Loucy (cell line): ENCODE measurements at regions not wholly inside any gene's neighbourhood (a gene's known extent, or its start where the extent isn't known, plus 50 kb on each side); places are given as distances from the start of the nearest gene placed in this dataset.

Source experiments
- H2AFZ ChIP-seq: fragments of 200-600 bp; sonication (generic); 2 replicates; pipeline ENCODE4 v1.6.0; 2016; ENCODE audit warnings: antibody characterized with exemption, mild to moderate bottlenecking, low read length, moderate library complexity
- H3F3A ChIP-seq: fragments of 200-600 bp; 2 replicates; pipeline ENCODE4 v1.6.0; 2016; ENCODE audit warnings: antibody characterized with exemption, low read depth, mild to moderate bottlenecking
- H3K27me3 ChIP-seq: fragments of 200-600 bp; sonication (generic); 2 replicates; pipeline ENCODE4 v1.6.1; 2014; ENCODE audit warnings: low read length, mild to moderate bottlenecking; ENCODE audit not compliant: insufficient read depth, poor library complexity, severe bottlenecking
- H3K36me3 ChIP-seq: fragments of 200-600 bp; sonication (generic); 2 replicates; pipeline ENCODE4 v1.6.1; 2016; ENCODE audit warnings: low read length; ENCODE audit not compliant: insufficient read depth
- H3K4me1 ChIP-seq: fragments of 200-600 bp; sonication (generic); 2 replicates; pipeline ENCODE4 v1.5.1; 2014; ENCODE audit warnings: low read length, mild to moderate bottlenecking; ENCODE audit not compliant: insufficient read depth, poor library complexity, severe bottlenecking
- H3K4me2 ChIP-seq: fragments of 200-600 bp; sonication (generic); 2 replicates; pipeline ENCODE4 v1.6.0; 2014; ENCODE audit warnings: antibody characterized with exemption, low read length, low read depth, mild to moderate bottlenecking; ENCODE audit not compliant: poor library complexity, severe bottlenecking
- H3K4me3 ChIP-seq: fragments of 200-600 bp; sonication (generic); 2 replicates; pipeline ENCODE4 v1.5.1; 2014; ENCODE audit warnings: low read length, mild to moderate bottlenecking, mixed read lengths; ENCODE audit not compliant: poor library complexity, severe bottlenecking
- H3K79me2 ChIP-seq: fragments of 200-600 bp; sonication (generic); 2 replicates; pipeline ENCODE4 v1.6.1; 2014; ENCODE audit warnings: low read length; ENCODE audit not compliant: insufficient read depth
- H3K9ac ChIP-seq: fragments of 200-600 bp; sonication (generic); 2 replicates; pipeline ENCODE4 v1.6.0; 2014; ENCODE audit warnings: mild to moderate bottlenecking, low read depth, low read length, moderate library complexity; ENCODE audit not compliant: poor library complexity, severe bottlenecking
- H3K9me2 ChIP-seq: fragments of 200-600 bp; sonication (generic); replicated peaks from 2 replicates; pipeline ENCODE4 v1.6.1; 2016; ENCODE audit warnings: low read depth, low read length, mixed read lengths
- H3K9me3 ChIP-seq: fragments of 200-600 bp; sonication (generic); 2 replicates; pipeline ENCODE4 v1.6.1; 2014; ENCODE audit warnings: mild to moderate bottlenecking, antibody characterized with exemption, low read length, low read depth; ENCODE audit not compliant: insufficient read depth
- H4K20me1 ChIP-seq: fragments of 200-600 bp; sonication (generic); 2 replicates; pipeline ENCODE4 v1.6.0; 2014; ENCODE audit warnings: antibody characterized with exemption, low read length, mild to moderate bottlenecking; ENCODE audit not compliant: insufficient read depth, poor library complexity, severe bottlenecking
- CTCF ChIP-seq: fragments of 200-600 bp; sonication (generic); conservative IDR thresholded peaks from 2 replicates; pipeline ENCODE4 v1.5.1; 2014; ENCODE audit warnings: mild to moderate bottlenecking, antibody characterized with exemption, low read length
- EZH2phosphoT487 ChIP-seq: fragments of 200-600 bp; IDR thresholded peaks from 2 replicates; pipeline ENCODE4 v1.6.1; 2018; ENCODE audit warnings: antibody characterized with exemption, mild to moderate bottlenecking, moderate library complexity, borderline replicate concordance

DNA sequence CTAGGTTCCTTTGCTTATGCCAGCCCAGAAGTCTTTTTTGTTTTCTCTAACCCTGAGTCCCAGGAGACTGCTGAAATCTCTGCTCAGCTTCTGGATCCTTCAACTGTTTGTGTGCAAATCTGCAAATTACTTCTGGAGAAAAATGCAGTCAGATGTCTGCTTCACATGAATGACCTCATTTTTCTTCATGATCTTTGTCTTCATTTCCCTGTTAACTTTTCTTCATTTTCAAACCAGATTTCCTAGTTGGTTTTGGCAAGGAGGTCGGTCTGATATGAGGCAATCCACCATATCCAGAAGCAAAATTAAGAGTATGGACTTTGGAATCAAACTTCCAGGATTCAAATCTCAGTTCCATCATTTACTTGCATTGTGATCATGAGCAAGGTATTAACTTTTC, 66.8 kb downstream of the ZNF503 start:
- H3K4me3 ChIP-seq, result no peak overlapping the region
- no peak overlapping the region for H2AFZ ChIP-seq
- H3K9me2 ChIP-seq, result no peaks in the 10 kb centered on the region
- H3K9me3 ChIP-seq, result no peaks in the 10 kb centered on the region
- peaks cover 6% of the 10 kb centered on the region for H3K27me3 ChIP-seq
- H3F3A ChIP-seq, result no peaks in the 10 kb centered on the region
- H3K36me3 ChIP-seq, result no peaks in the 10 kb centered on the region
- H3K4me2 ChIP-seq, result no peak overlapping the region
- TF ChIP-seq CTCF (no peak), EZH2phosphoT487 (no peak)
- no peaks in the 10 kb centered on the region for H4K20me1 ChIP-seq
- no peaks in the 10 kb centered on the region for H3K79me2 ChIP-seq
- no peaks in the 10 kb centered on the region for H3K4me1 ChIP-seq
- H3K9ac ChIP-seq, result no peak overlapping the region

GRCh38 chr10:75332081-75332480, 69.5 kb downstream of the ZNF503 start:
- no peaks in the 10 kb centered on the region for H3K9me3 ChIP-seq
- H3K79me2 ChIP-seq, result no peaks in the 10 kb centered on the region
- H3K4me1 ChIP-seq, result no peaks in the 10 kb centered on the region
- H3K27me3 ChIP-seq, result peaks cover 6% of the 10 kb centered on the region
- no peak overlapping the region for H3K4me3 ChIP-seq
- no peaks in the 10 kb centered on the region for H4K20me1 ChIP-seq
- H2AFZ ChIP-seq, result no peak overlapping the region
- H3K9ac ChIP-seq, result no peak overlapping the region
- H3F3A ChIP-seq, result no peaks in the 10 kb centered on the region
- no peaks in the 10 kb centered on the region for H3K9me2 ChIP-seq
- TF ChIP-seq EZH2phosphoT487, result no peak
- no peak for TF ChIP-seq CTCF
- no peaks in the 10 kb centered on the region for H3K36me3 ChIP-seq
- no peak overlapping the region for H3K4me2 ChIP-seq

- no peaks in the 10 kb centered on the region for H3K9me2 ChIP-seq
- TF ChIP-seq EZH2phosphoT487, result no peak
- TF ChIP-seq CTCF, result no peak
- no peak overlapping the region for H3K4me2 ChIP-seq
- H3K27me3 ChIP-seq, result peaks cover 6% of the 10 kb centered on the region
- H3K9ac ChIP-seq, result no peak overlapping the region
- H3K36me3 ChIP-seq, result no peaks in the 10 kb centered on the region
- no peaks in the 10 kb centered on the region for H3K4me1 ChIP-seq
- no peaks in the 10 kb centered on the region for H3K9me3 ChIP-seq
- no peaks in the 10 kb centered on the region for H3K79me2 ChIP-seq
- no peak overlapping the region for H2AFZ ChIP-seq
- H3F3A ChIP-seq, result no peaks in the 10 kb centered on the region
- H4K20me1 ChIP-seq, result no peaks in the 10 kb centered on the region
- H3K4me3 ChIP-seq, result no peak overlapping the region
These were observed 70.5 kb downstream of the ZNF503 start for GRCh38 chr10:75331081-75331480.
